ENCODE measurements at regions not wholly inside any gene's neighbourhood (a gene's known extent, or its start where the extent isn't known, plus 50 kb on each side); places are given as distances from the start of the nearest gene placed in this dataset.

- TF ChIP-seq, protein P1, sequence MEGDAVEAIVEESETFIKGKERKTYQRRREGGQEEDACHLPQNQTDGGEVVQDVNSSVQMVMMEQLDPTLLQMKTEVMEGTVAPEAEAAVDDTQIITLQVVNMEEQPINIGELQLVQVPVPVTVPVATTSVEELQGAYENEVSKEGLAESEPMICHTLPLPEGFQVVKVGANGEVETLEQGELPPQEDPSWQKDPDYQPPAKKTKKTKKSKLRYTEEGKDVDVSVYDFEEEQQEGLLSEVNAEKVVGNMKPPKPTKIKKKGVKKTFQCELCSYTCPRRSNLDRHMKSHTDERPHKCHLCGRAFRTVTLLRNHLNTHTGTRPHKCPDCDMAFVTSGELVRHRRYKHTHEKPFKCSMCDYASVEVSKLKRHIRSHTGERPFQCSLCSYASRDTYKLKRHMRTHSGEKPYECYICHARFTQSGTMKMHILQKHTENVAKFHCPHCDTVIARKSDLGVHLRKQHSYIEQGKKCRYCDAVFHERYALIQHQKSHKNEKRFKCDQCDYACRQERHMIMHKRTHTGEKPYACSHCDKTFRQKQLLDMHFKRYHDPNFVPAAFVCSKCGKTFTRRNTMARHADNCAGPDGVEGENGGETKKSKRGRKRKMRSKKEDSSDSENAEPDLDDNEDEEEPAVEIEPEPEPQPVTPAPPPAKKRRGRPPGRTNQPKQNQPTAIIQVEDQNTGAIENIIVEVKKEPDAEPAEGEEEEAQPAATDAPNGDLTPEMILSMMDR (IDR thresholded peaks at IDR 0.05 in 2 of 3, conservative IDR thresholded peaks at IDR 0.05 in 1 of 3; ENCODE audit: control insufficient read depth in 2 of 3, extremely low read depth in 1 of 3, insufficient read depth in 1 of 3, low read depth in 3 of 3, low read length in 3 of 3), result no peak
- TF ChIP-seq, protein P2, sequence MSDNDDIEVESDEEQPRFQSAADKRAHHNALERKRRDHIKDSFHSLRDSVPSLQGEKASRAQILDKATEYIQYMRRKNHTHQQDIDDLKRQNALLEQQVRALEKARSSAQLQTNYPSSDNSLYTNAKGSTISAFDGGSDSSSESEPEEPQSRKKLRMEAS (IDR thresholded peaks at IDR 0.05; ENCODE audit: low read depth, low read length), result no peak
- TF ChIP-seq BCL3 (IDR thresholded peaks at IDR 0.05; ENCODE audit: borderline replicate concordance, insufficient read depth, low read depth, low read length, poor library complexity, severe bottlenecking), result no peak
- no peak for TF ChIP-seq POLR2A (IDR thresholded peaks at IDR 0.05; ENCODE audit: low read depth, low read length)
- no peak for TF ChIP-seq CEBPB (IDR thresholded peaks at IDR 0.05; ENCODE audit: borderline replicate concordance in 1 of 2, low read depth in 2 of 2, low read length in 2 of 2)
- TF ChIP-seq USF2 (IDR thresholded peaks at IDR 0.05; ENCODE audit: borderline replicate concordance, low read depth, low read length), result no peak
- TF ChIP-seq GABPA (IDR thresholded peaks at IDR 0.05; ENCODE audit: low read depth), result no peak
- TF ChIP-seq ATF7 (IDR thresholded peaks at IDR 0.05; ENCODE audit: low read depth), result no peak
- TF ChIP-seq CHD4 (IDR thresholded peaks at IDR 0.05), result no peak
- no peak for TF ChIP-seq NFIC (IDR thresholded peaks at IDR 0.05; ENCODE audit: low read depth, low read length)
- TF ChIP-seq RB1 (IDR thresholded peaks at IDR 0.05; ENCODE audit: borderline replicate concordance), result no peak
- TF ChIP-seq POLR2AphosphoS5 (IDR thresholded peaks at IDR 0.05; ENCODE audit: low read length), result no peak
- TF ChIP-seq ZNF384 (IDR thresholded peaks at IDR 0.05; ENCODE audit: borderline replicate concordance, low read depth, low read length), result no peak
- TF ChIP-seq SMARCA5 (IDR thresholded peaks at IDR 0.05), result no peak
These were observed 272.5 kb downstream of the ABHD5 start for GRCh38 chr3:43963208-43963607.
